ENCODE measurements at regions not wholly inside any gene's neighbourhood (a gene's known extent, or its start where the extent isn't known, plus 50 kb on each side); places are given as distances from the start of the nearest gene placed in this dataset.

- no peak for DNase-seq
Measured at GRCh38 chr9:25613709-25614108, 64.5 kb downstream of the TUSC1 start.

- no peak for DNase-seq
Measured at GRCh38 chr9:25603106-25603505, 75.1 kb downstream of the TUSC1 start.

GRCh38 chr9:25602400-25603044, 75.7 kb downstream of the TUSC1 start:
- peak; percentile 27 for DNase-seq

GRCh38 chr9:25600501-25600900, 77.7 kb downstream of the TUSC1 start:
- DNase-seq: no peak

GRCh38 chr9:25584611-25585010, 93.6 kb downstream of the TUSC1 start:
- DNase-seq: no peak

- DNase-seq: no peak
Measured at GRCh38 chr9:25573281-25573680, 105.0 kb downstream of the TUSC1 start.

GRCh38 chr9:25571491-25571890, 106.8 kb downstream of the TUSC1 start:
- no peak for DNase-seq

- no peak for DNase-seq
Measured at GRCh38 chr9:25570802-25571201, 107.4 kb downstream of the TUSC1 start.

- no peak for DNase-seq
Measured at GRCh38 chr9:25562101-25562500, 116.1 kb downstream of the TUSC1 start.

GRCh38 chr9:25557645-25558300, 120.5 kb downstream of the TUSC1 start:
- DNase-seq: no peak

- no peak for DNase-seq
Measured at GRCh38 chr9:25556540-25556939, 121.7 kb downstream of the TUSC1 start.

- no peak for DNase-seq
Measured at GRCh38 chr9:25548847-25549246, 129.4 kb downstream of the TUSC1 start.

- no peak for DNase-seq
Measured at GRCh38 chr9:25543806-25544205, 134.4 kb downstream of the TUSC1 start.

GRCh38 chr9:25542319-25542718, 135.9 kb downstream of the TUSC1 start:
- no peak for DNase-seq

- DNase-seq: no peak
Measured at GRCh38 chr9:25537808-25538207, 140.4 kb downstream of the TUSC1 start.

GRCh38 chr9:25519286-25519685, 159.0 kb downstream of the TUSC1 start:
- DNase-seq: no peak

GRCh38 chr9:25517701-25518100, 160.5 kb downstream of the TUSC1 start:
- no peak for DNase-seq

GRCh38 chr9:25513509-25514033, 164.7 kb downstream of the TUSC1 start:
- no peak for DNase-seq

- DNase-seq: no peak
Measured at GRCh38 chr9:25505644-25506043, 172.6 kb downstream of the TUSC1 start.

GRCh38 chr9:25481372-25481771, 196.9 kb downstream of the TUSC1 start:
- no peak for DNase-seq

GRCh38 chr9:25480696-25481095, 197.5 kb downstream of the TUSC1 start:
- DNase-seq: no peak

- DNase-seq: no peak
Measured at GRCh38 chr9:25472681-25473080, 205.6 kb downstream of the TUSC1 start.

GRCh38 chr9:25472085-25472607, 206.1 kb downstream of the TUSC1 start:
- no peak for DNase-seq

Measured in renal pelvis (tissue), 1 donor.